ENCODE measurements at regions not wholly inside any gene's neighbourhood (a gene's known extent, or its start where the extent isn't known, plus 50 kb on each side); places are given as distances from the start of the nearest gene placed in this dataset.

GRCh38 chr18:39305766-39306165 lies 1740.2 kb upstream of the CELF4 start:
- no peak overlapping the region for H3K4me3 Mint-ChIP-seq
- no peaks in the 10 kb centered on the region for H3K27me3 ChIP-seq (ENCODE audit: insufficient read depth)
- TF ChIP-seq JUNB (IDR thresholded peaks at IDR 0.05; ENCODE audit: unreplicated experiment) (no peak), ZNF462 (CRISPR knock-in tag; IDR thresholded peaks at IDR 0.05) (no peak), POLR2AphosphoS5 (IDR thresholded peaks at IDR 0.05; ENCODE audit: low read depth) (no peak), ZNF331 (CRISPR knock-in tag; IDR thresholded peaks at IDR 0.05; ENCODE audit: low read depth) (no peak), EZH2 (IDR thresholded peaks at IDR 0.05; ENCODE audit: low read depth, unreplicated experiment) (no peak), NANOG (IDR thresholded peaks at IDR 0.05; ENCODE audit: borderline replicate concordance) (no peak), CREB1 (CRISPR knock-in tag; IDR thresholded peaks at IDR 0.05; ENCODE audit: low read depth) (no peak)
- TF ChIP-seq, protein P1, sequence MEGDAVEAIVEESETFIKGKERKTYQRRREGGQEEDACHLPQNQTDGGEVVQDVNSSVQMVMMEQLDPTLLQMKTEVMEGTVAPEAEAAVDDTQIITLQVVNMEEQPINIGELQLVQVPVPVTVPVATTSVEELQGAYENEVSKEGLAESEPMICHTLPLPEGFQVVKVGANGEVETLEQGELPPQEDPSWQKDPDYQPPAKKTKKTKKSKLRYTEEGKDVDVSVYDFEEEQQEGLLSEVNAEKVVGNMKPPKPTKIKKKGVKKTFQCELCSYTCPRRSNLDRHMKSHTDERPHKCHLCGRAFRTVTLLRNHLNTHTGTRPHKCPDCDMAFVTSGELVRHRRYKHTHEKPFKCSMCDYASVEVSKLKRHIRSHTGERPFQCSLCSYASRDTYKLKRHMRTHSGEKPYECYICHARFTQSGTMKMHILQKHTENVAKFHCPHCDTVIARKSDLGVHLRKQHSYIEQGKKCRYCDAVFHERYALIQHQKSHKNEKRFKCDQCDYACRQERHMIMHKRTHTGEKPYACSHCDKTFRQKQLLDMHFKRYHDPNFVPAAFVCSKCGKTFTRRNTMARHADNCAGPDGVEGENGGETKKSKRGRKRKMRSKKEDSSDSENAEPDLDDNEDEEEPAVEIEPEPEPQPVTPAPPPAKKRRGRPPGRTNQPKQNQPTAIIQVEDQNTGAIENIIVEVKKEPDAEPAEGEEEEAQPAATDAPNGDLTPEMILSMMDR (conservative IDR thresholded peaks at IDR 0.05; ENCODE audit: low read depth in 2 of 2) = no peak
- TF ChIP-seq, protein P2, sequence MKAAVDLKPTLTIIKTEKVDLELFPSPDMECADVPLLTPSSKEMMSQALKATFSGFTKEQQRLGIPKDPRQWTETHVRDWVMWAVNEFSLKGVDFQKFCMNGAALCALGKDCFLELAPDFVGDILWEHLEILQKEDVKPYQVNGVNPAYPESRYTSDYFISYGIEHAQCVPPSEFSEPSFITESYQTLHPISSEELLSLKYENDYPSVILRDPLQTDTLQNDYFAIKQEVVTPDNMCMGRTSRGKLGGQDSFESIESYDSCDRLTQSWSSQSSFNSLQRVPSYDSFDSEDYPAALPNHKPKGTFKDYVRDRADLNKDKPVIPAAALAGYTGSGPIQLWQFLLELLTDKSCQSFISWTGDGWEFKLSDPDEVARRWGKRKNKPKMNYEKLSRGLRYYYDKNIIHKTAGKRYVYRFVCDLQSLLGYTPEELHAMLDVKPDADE (IDR thresholded peaks at IDR 0.05) = no peak

More at GRCh38 chr18:39305766-39306165, 1740.2 kb upstream of the CELF4 start:
- H3K4me1 ChIP-seq (ENCODE audit: insufficient read depth) = no peaks in the 10 kb centered on the region
- no peaks in the 10 kb centered on the region; the same call in 1 of the 2 replicates for H3K36me3 ChIP-seq (ENCODE audit: insufficient read depth)
- DNase-seq (ENCODE audit: low spot score) (no peak), ATAC-seq (no peak)
- no peaks in the 10 kb centered on the region for H4K20me1 ChIP-seq (replicated peaks; ENCODE audit: insufficient read depth)
- H2AFZ ChIP-seq = no peak overlapping the region
- no peak overlapping the region for H3K27ac ChIP-seq (ENCODE audit: low read depth)
- H3K27me3 Mint-ChIP-seq (ENCODE audit: insufficient read depth, low read depth, poor library complexity) = peaks cover 2% of the 10 kb centered on the region
- peaks cover 32% of the 10 kb centered on the region for H3K36me3 Mint-ChIP-seq (ENCODE audit: low read depth)
- no peaks in the 10 kb centered on the region for H3K4me1 Mint-ChIP-seq
- no peak overlapping the region for H3K27ac Mint-ChIP-seq
- peaks cover 36% of the 10 kb centered on the region for H3K9me3 Mint-ChIP-seq
- no peak overlapping the region for H3K4me2 ChIP-seq
- H3K9me2 ChIP-seq (ENCODE audit: insufficient read depth) = no peaks in the 10 kb centered on the region; the same call in 1 of the 2 replicates
- H3K4me3 ChIP-seq = no peak overlapping the region
- H3K79me2 ChIP-seq (replicated peaks; ENCODE audit: insufficient read depth) = no peaks in the 10 kb centered on the region
- no peaks in the 10 kb centered on the region for H3F3A ChIP-seq (replicated peaks; ENCODE audit: low read depth)

Data from GM23338 (cell line).